Fibroblast of pulmonary artery (primary cell): ENCODE measurements at regions not wholly inside any gene's neighbourhood (a gene's known extent, or its start where the extent isn't known, plus 50 kb on each side); places are given as distances from the start of the nearest gene placed in this dataset.

ENCODE experiments used
- DNase-seq: peaks from one replicate; pipeline ENCODE4 v3.0.0-alpha.2; 2010; ENCODE audit warnings: low read depth
- H3K4me3 ChIP-seq: replicated peaks from 2 replicates; pipeline ENCODE4 v1.5.1; 2011; ENCODE audit warnings: low read depth, mild to moderate bottlenecking, control low read depth, low read length, moderate library complexity
- CTCF ChIP-seq: IDR thresholded peaks from 2 replicates; pipeline ENCODE4 v1.5.1; 2011; ENCODE audit warnings: mild to moderate bottlenecking, control low read depth, low read length, inconsistent platforms; ENCODE audit errors: missing control alignments

- DNase-seq, result no peak
- TF ChIP-seq CTCF, result no peak
- no peak overlapping the region for H3K4me3 ChIP-seq
These were observed 338.4 kb upstream of the GNPDA2 start for GRCh38 chr4:45064741-45065140.

- no peak for DNase-seq
- no peak overlapping the region for H3K4me3 ChIP-seq
- TF ChIP-seq CTCF, result no peak
These were observed 337.3 kb upstream of the GNPDA2 start for GRCh38 chr4:45063696-45064095.

- DNase-seq, result no peak
- no peak for TF ChIP-seq CTCF
- no peak overlapping the region for H3K4me3 ChIP-seq
These were observed 336.7 kb upstream of the GNPDA2 start for GRCh38 chr4:45062935-45063545.

- no peak overlapping the region for H3K4me3 ChIP-seq
- no peak for TF ChIP-seq CTCF
- no peak for DNase-seq
These were observed 317.6 kb upstream of the GNPDA2 start for GRCh38 chr4:45043911-45044310.

GRCh38 chr4:45036677-45037076 is 310.3 kb upstream of the GNPDA2 start:
- no peak overlapping the region for H3K4me3 ChIP-seq
- no peak for DNase-seq
- TF ChIP-seq CTCF, result no peak

GRCh38 chr4:45033676-45034419 is 307.5 kb upstream of the GNPDA2 start:
- no peak for TF ChIP-seq CTCF
- no peak for DNase-seq
- H3K4me3 ChIP-seq, result no peak overlapping the region

GRCh38 chr4:45030059-45030458 is 303.7 kb upstream of the GNPDA2 start:
- DNase-seq, result no peak
- no peak overlapping the region for H3K4me3 ChIP-seq
- TF ChIP-seq CTCF, result no peak
